Activated B cell treated with CpG ODN at 0.5 μM for 24 hours (primary cell): ENCODE measurements at regions not wholly inside any gene's neighbourhood (a gene's known extent, or its start where the extent isn't known, plus 50 kb on each side); places are given as distances from the start of the nearest gene placed in this dataset.

Source experiments
- ATAC-seq: fragments of 200-7000 bp; cut with Tn5 transposase; one replicate; pipeline ENCODE4 v1.10.0; 2021; ENCODE audit warnings: low read depth, mild to moderate bottlenecking, moderate library complexity
- CTCF ChIA-PET: fragments of 350-600 bp; sonication (Branson Sonifier 250); formaldehyde crosslinking; loops from one replicate; lab custom pipeline; 2021; ENCODE audit warnings: antibody characterized with exemption; lab: Charles Lee
- POLR2A ChIA-PET: fragments of 350-600 bp; sonication (Branson Sonifier 250); formaldehyde crosslinking; loops from one replicate; lab custom pipeline; 2021; ENCODE audit warnings: antibody characterized with exemption; lab: Charles Lee
- DNase-seq: peaks from one replicate; pipeline ENCODE4 v3.0.0; 2022
- H3K27ac Mint-ChIP-seq: one replicate; pipeline ENCODE4 v1.8.0; 2020; ENCODE audit warnings: mixed read lengths
- H3K27me3 Mint-ChIP-seq: one replicate; pipeline ENCODE4 v1.8.0; 2021; ENCODE audit warnings: mixed read lengths
- H3K36me3 Mint-ChIP-seq: one replicate; pipeline ENCODE4 v1.8.0; 2021; ENCODE audit warnings: low read depth, mixed read lengths
- H3K4me1 Mint-ChIP-seq: one replicate; pipeline ENCODE4 v1.8.0; 2021; ENCODE audit warnings: mixed read lengths
- H3K4me3 Mint-ChIP-seq: one replicate; pipeline ENCODE4 v1.8.0; 2020; ENCODE audit warnings: mild to moderate bottlenecking, mixed read lengths
- H3K9me3 Mint-ChIP-seq: one replicate; pipeline ENCODE4 v1.8.0; 2020; ENCODE audit warnings: mixed read lengths
- intact Hi-C: fragments of 100-400 bp; cut with micrococcal nuclease; formaldehyde crosslinking; loops from one replicate; pipeline ENCODE4 v1.15.1; 2024
- TF ChIP-seq, protein P1 (sequence below): fragments of 200-600 bp; IDR thresholded peaks from one replicate; pipeline ENCODE4 v1.8.0; 2022; ENCODE audit warnings: antibody characterized with exemption, mild to moderate bottlenecking

DNA sequence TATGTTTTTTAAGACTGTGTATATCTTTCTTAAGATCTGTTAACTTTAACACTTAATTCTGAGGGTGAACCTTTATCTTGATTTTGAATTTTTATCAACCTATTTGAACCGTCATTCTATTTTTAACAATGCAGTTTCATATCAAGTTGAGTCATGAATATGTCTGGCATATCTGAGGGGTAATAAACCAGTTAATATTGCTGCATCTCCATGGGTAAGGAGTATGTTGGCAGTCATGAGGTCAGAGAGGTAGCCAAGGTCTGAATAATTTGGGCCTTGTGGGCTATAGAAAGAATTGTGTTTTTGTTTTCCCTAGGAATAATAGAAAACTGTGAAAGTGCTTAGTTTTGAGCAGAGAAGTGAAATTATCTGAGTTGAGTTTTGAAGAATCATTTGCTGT lies 419.0 kb downstream of the PLK2 start:
- H3K27ac Mint-ChIP-seq: no peak overlapping the region
- H3K36me3 Mint-ChIP-seq: no peaks in the 10 kb centered on the region
- TF ChIP-seq, protein P1, sequence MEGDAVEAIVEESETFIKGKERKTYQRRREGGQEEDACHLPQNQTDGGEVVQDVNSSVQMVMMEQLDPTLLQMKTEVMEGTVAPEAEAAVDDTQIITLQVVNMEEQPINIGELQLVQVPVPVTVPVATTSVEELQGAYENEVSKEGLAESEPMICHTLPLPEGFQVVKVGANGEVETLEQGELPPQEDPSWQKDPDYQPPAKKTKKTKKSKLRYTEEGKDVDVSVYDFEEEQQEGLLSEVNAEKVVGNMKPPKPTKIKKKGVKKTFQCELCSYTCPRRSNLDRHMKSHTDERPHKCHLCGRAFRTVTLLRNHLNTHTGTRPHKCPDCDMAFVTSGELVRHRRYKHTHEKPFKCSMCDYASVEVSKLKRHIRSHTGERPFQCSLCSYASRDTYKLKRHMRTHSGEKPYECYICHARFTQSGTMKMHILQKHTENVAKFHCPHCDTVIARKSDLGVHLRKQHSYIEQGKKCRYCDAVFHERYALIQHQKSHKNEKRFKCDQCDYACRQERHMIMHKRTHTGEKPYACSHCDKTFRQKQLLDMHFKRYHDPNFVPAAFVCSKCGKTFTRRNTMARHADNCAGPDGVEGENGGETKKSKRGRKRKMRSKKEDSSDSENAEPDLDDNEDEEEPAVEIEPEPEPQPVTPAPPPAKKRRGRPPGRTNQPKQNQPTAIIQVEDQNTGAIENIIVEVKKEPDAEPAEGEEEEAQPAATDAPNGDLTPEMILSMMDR: no peak
- ATAC-seq: no peak
- intact Hi-C loops: no loop called here
- ChIA-PET POLR2A (no interaction called here), CTCF (no interaction called here)
- no peaks in the 10 kb centered on the region for H3K4me1 Mint-ChIP-seq
- DNase-seq: no peak
- H3K4me3 Mint-ChIP-seq: no peak overlapping the region
- H3K9me3 Mint-ChIP-seq: no peaks in the 10 kb centered on the region
- no peaks in the 10 kb centered on the region for H3K27me3 Mint-ChIP-seq

DNA sequence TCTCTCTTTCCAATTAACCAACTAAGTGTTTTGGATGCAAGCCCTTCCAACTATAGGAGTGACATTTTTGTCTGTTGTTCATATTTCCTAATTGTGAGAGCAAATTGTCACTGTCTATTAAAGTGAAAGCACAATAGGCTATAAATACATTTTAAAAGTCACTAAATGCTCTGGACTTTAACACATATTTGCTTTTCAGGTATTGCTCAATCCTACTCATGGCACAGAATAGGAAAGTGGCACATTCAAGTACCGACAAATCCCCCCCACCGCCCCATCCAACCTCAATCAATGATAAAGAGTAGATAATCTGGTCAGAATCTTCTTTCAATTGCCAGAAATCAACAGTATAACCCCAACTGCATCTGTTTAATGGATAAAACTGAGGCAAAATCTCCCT lies 419.8 kb downstream of the PLK2 start:
- CTCF ChIA-PET: no interaction called here
- POLR2A ChIA-PET: no interaction called here
- Mint-ChIP-seq H3K4me3 (no peak overlapping the region), H3K36me3 (no peaks in the 10 kb centered on the region), H3K27me3 (no peaks in the 10 kb centered on the region), H3K9me3 (no peaks in the 10 kb centered on the region), H3K27ac (no peak overlapping the region), H3K4me1 (no peaks in the 10 kb centered on the region)
- TF ChIP-seq, protein P1: no peak
- intact Hi-C loops: no loop called here
- ATAC-seq: no peak
- no peak for DNase-seq

DNA sequence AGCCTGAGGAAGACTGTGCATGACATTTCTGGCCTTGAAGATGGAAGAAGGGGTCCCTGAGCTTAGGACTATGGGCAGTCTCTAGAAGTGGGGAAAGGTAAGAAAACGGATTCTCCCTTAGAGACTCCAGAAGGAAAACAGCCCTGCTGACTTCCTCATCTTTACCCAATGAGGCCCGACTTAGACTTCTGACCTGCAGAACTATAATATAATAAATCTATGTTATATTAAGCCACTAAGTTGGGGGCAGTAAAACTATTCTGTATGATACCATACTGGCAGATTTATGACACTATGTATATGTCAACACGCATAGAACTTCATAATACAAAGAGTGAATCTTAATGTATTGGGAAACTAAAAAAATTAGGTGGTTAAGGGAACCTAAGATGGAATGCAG lies 422.0 kb downstream of the PLK2 start:
- no peaks in the 10 kb centered on the region for H3K9me3 Mint-ChIP-seq
- CTCF ChIA-PET: no interaction called here
- no peaks in the 10 kb centered on the region for H3K4me1 Mint-ChIP-seq
- ATAC-seq (no peak), DNase-seq (no peak)
- POLR2A ChIA-PET: no interaction called here
- H3K36me3 Mint-ChIP-seq: no peaks in the 10 kb centered on the region
- H3K4me3 Mint-ChIP-seq: no peak overlapping the region
- H3K27me3 Mint-ChIP-seq: no peaks in the 10 kb centered on the region
- no peak overlapping the region for H3K27ac Mint-ChIP-seq
- intact Hi-C loops: no loop called here
- TF ChIP-seq, protein P1: no peak

DNA sequence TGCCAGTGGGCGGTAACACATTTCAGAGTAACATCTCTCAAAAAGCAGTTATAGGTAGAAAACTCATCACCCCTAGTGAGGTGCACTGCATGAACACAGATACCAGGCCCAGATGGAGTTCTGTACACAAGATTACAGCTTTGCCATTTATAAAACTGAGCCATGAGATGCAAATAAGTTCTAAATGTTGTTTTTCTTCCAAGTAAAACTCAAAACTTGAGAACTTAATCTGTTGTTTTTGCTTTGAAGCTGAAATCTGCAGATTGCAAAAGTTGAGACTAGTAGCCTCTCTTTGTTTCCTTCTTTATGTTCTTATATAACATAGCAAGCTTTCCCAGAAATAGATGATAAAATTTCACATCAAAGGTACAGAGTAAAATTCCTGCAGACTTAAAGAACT lies 434.1 kb downstream of the PLK2 start:
- intact Hi-C loops: no loop called here

DNA sequence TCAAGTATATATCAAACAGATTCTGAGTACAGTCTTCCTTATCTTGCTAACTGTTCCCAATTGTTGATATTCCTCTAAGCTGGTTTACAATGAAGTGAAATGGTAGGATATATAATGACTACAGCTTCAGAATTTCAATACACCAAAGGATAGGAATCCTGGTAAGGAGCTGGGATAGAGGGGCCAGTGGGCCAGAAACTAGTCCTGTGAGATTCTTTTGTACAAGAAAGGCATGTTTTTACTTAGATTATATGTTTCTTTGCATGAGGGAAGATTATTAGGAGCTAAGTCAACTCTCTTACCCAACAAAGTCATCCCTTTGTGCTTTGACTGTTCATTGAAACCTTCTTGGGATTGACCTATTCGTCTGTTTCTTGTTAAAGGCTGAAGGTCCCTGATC lies 435.7 kb downstream of the PLK2 start:
- no peaks in the 10 kb centered on the region for H3K36me3 Mint-ChIP-seq
- CTCF ChIA-PET: interaction anchor here (0.5 kb wide), 1 partner anchor 37 kb away, joined by 3 read pairs; no protein-coding TSS in a partner anchor
- DNase-seq: no peak
- no peaks in the 10 kb centered on the region for H3K4me1 Mint-ChIP-seq
- no peaks in the 10 kb centered on the region for H3K9me3 Mint-ChIP-seq
- H3K27ac Mint-ChIP-seq: no peak overlapping the region
- H3K27me3 Mint-ChIP-seq: peaks cover 4% of the 10 kb centered on the region
- no peak for ATAC-seq
- no peak overlapping the region for H3K4me3 Mint-ChIP-seq
- POLR2A ChIA-PET: no interaction called here
- TF ChIP-seq, protein P1: no peak
- intact Hi-C loops: no loop called here

More for the DNA sequence above, 434.1 kb downstream of the PLK2 start:
- CTCF ChIA-PET: no interaction called here
- H3K9me3 Mint-ChIP-seq: no peaks in the 10 kb centered on the region
- no peak for DNase-seq
- no peaks in the 10 kb centered on the region for H3K4me1 Mint-ChIP-seq
- H3K36me3 Mint-ChIP-seq: no peaks in the 10 kb centered on the region
- H3K27ac Mint-ChIP-seq: no peak overlapping the region
- TF ChIP-seq, protein P1: no peak
- no peak for ATAC-seq
- no peak overlapping the region for H3K4me3 Mint-ChIP-seq
- H3K27me3 Mint-ChIP-seq: peaks cover 4% of the 10 kb centered on the region
- POLR2A ChIA-PET: no interaction called here
